IMR-90 (cell line): ENCODE measurements at regions not wholly inside any gene's neighbourhood (a gene's known extent, or its start where the extent isn't known, plus 50 kb on each side); places are given as distances from the start of the nearest gene placed in this dataset.

Experiments used
- ATAC-seq: fragments of 200-7000 bp; cut with Tn5 transposase; 2 replicates; pipeline ENCODE4 v1.9.1; 2020; ENCODE audit warnings: low read depth, mild to moderate bottlenecking, moderate library complexity
- BruUV-seq: library from RNA; stranded (reverse); fragments of 400-500 nt; replicated peaks from 2 replicates; lab custom pipeline; 2021; lab: Mats Ljungman, UMichigan
- CTCF ChIA-PET: fragments of 300-600 bp; formaldehyde crosslinking; extraction: SDS; loops from one replicate; lab custom pipeline; 2021; ENCODE audit warnings: antibody characterized with exemption; lab: Yijun Ruan, JAX
- POLR2A ChIA-PET: fragments of 300-600 bp; sonication (Branson Sonifier 250); formaldehyde crosslinking; loops from one replicate; lab custom pipeline; 2022; ENCODE audit warnings: antibody characterized with exemption; ENCODE audit not compliant: unreplicated experiment; lab: Charles Lee
- DNase-seq: peaks from one replicate; pipeline ENCODE4 v3.0.0; 2013
- H2AFZ ChIP-seq: replicated peaks from 2 replicates; pipeline ENCODE3; 2013; ENCODE audit warnings: low read length, mild to moderate bottlenecking; ENCODE audit not compliant: poor library complexity
- H2AK5ac ChIP-seq: 2 replicates; pipeline ENCODE4 v1.6.1; 2013; ENCODE audit warnings: low read depth, low read length, inconsistent platforms
- H2AK9ac ChIP-seq: replicated peaks from 2 replicates; pipeline ENCODE3; 2013; ENCODE audit warnings: mild to moderate bottlenecking, low read depth, low read length, moderate library complexity; ENCODE audit not compliant: poor library complexity
- H2BK120ac ChIP-seq: 2 replicates; pipeline ENCODE4 v1.6.1; 2013; ENCODE audit warnings: low read depth, low read length, inconsistent platforms
- H2BK15ac ChIP-seq: 3 replicates; pipeline ENCODE4 v1.6.1; 2013; ENCODE audit warnings: low read depth, low read length, inconsistent platforms
- H2BK20ac ChIP-seq: 2 replicates; pipeline ENCODE4 v1.6.1; 2013; ENCODE audit warnings: low read depth, mild to moderate bottlenecking, inconsistent platforms, low read length, moderate library complexity
- H2BK5ac ChIP-seq: 2 replicates; pipeline ENCODE4 v1.6.1; 2013; ENCODE audit warnings: mild to moderate bottlenecking, low read depth, low read length, inconsistent platforms; ENCODE audit not compliant: poor library complexity, severe bottlenecking
- H3K14ac ChIP-seq: replicated peaks from 2 replicates; pipeline ENCODE4 v1.6.1; 2013; ENCODE audit warnings: low read depth, low read length, inconsistent platforms
- H3K18ac ChIP-seq: 2 replicates; pipeline ENCODE4 v1.6.1; 2013; ENCODE audit warnings: low read depth, low read length, control low read depth
- H3K23ac ChIP-seq: 2 replicates; pipeline ENCODE4 v1.6.1; 2013; ENCODE audit warnings: low read depth, low read length, inconsistent platforms
- H3K27ac ChIP-seq: 2 replicates; pipeline ENCODE4 v1.5.1; 2013; ENCODE audit warnings: mild to moderate bottlenecking, control low read depth, low read length; ENCODE audit not compliant: insufficient read depth
- H3K27me3 ChIP-seq: 2 replicates; pipeline ENCODE4 v1.6.1; 2013; ENCODE audit warnings: low read length; ENCODE audit not compliant: control insufficient read depth, insufficient read depth
- H3K36me3 ChIP-seq: 2 replicates; pipeline ENCODE4 v1.6.1; 2013; ENCODE audit warnings: low read length, mixed read lengths; ENCODE audit not compliant: control insufficient read depth, insufficient read depth
- H3K4ac ChIP-seq: 2 replicates; pipeline ENCODE4 v1.6.1; 2013; ENCODE audit warnings: low read depth, low read length, inconsistent platforms
- H3K4me1 ChIP-seq: 2 replicates; pipeline ENCODE4 v1.6.1; 2013; ENCODE audit warnings: low read length, mixed read lengths; ENCODE audit not compliant: control insufficient read depth, insufficient read depth
- H3K4me2 ChIP-seq: 2 replicates; pipeline ENCODE4 v1.6.1; 2013; ENCODE audit warnings: low read depth, mild to moderate bottlenecking, control low read depth, low read length, moderate library complexity
- H3K4me3 ChIP-seq: 2 replicates; pipeline ENCODE4 v1.5.1; 2013; ENCODE audit warnings: low read depth, mild to moderate bottlenecking, control low read depth, low read length, moderate library complexity; ENCODE audit not compliant: insufficient read depth
- H3K56ac ChIP-seq: 2 replicates; pipeline ENCODE4 v1.6.1; 2013; ENCODE audit warnings: low read length, inconsistent platforms; ENCODE audit not compliant: insufficient read depth; ENCODE audit errors: extremely low read depth
- H3K79me1 ChIP-seq, 2 experiments: 2 replicates each; pipeline ENCODE4 v1.6.1; 2013; ENCODE audit warnings: low read length in 2 of 2, inconsistent platforms in 1 of 2, low read depth in 1 of 2
- H3K9ac ChIP-seq: 2 replicates; pipeline ENCODE4 v1.6.1; 2013; ENCODE audit warnings: low read depth, low read length, control low read depth
- H3K9me1 ChIP-seq: 2 replicates; pipeline ENCODE4 v1.6.1; 2013; ENCODE audit warnings: low read length, inconsistent platforms; ENCODE audit not compliant: insufficient read depth
- H3K9me3 ChIP-seq: 2 replicates; pipeline ENCODE4 v1.6.1; 2013; ENCODE audit warnings: low read length; ENCODE audit not compliant: control insufficient read depth, insufficient read depth
- H4K20me1 ChIP-seq: 2 replicates; pipeline ENCODE4 v1.6.1; 2013; ENCODE audit warnings: low read length, inconsistent platforms; ENCODE audit not compliant: insufficient read depth
- H4K5ac ChIP-seq: 2 replicates; pipeline ENCODE4 v1.6.1; 2013; ENCODE audit warnings: mild to moderate bottlenecking, low read depth, low read length, control low read depth
- H4K8ac ChIP-seq, 2 experiments: 2 replicates each; pipeline ENCODE4 v1.6.1; 2013; ENCODE audit warnings: low read depth in 2 of 2, low read length in 2 of 2, control low read depth in 1 of 2, inconsistent platforms in 1 of 2
- H4K91ac ChIP-seq: 2 replicates; pipeline ENCODE4 v1.6.1; 2013; ENCODE audit warnings: low read depth, low read length, inconsistent platforms; ENCODE audit not compliant: insufficient read depth
- BHLHE40 ChIP-seq: fragments of 150-350 bp; IDR thresholded peaks from 2 replicates; pipeline ENCODE4 v1.6.1; 2016; ENCODE audit warnings: mild to moderate bottlenecking, low read depth, low read length
- MAFK ChIP-seq: IDR thresholded peaks from 2 replicates; pipeline ENCODE4 v1.6.1; 2012; ENCODE audit warnings: low read depth, low read length, improper control_type of control experiment
- MAZ ChIP-seq: IDR thresholded peaks from 2 replicates; pipeline ENCODE4 v1.6.1; 2012; ENCODE audit warnings: low read depth, mild to moderate bottlenecking, low read length, improper control_type of control experiment, moderate library complexity, borderline replicate concordance
- NFE2L2 ChIP-seq: fragments of 150-350 bp; IDR thresholded peaks from 2 replicates; pipeline ENCODE4 v1.6.1; 2016; ENCODE audit warnings: low read depth, mild to moderate bottlenecking, low read length
- RAD21 ChIP-seq: IDR thresholded peaks from 2 replicates; pipeline ENCODE4 v1.6.1; 2012; ENCODE audit warnings: low read length, improper control_type of control experiment
- RCOR1 ChIP-seq: IDR thresholded peaks from 2 replicates; pipeline ENCODE4 v1.6.1; 2012; ENCODE audit warnings: mild to moderate bottlenecking, low read length, improper control_type of control experiment; ENCODE audit not compliant: insufficient replicate concordance
- SMC3 ChIP-seq: fragments of 150-350 bp; IDR thresholded peaks from 2 replicates; pipeline ENCODE4 v1.6.1; 2016; ENCODE audit warnings: low read depth, mild to moderate bottlenecking, antibody characterized with exemption, low read length, moderate library complexity
- WGBS, 2 experiments: methylation state at CpG; one replicate each; pipeline versions ENCODE4 v1.1.5 to v1.1.7; 2013; ENCODE audit warnings: missing lambda C conversion rate in 2 of 2; ENCODE audit not compliant: insufficient read length in 1 of 2; ENCODE audit errors: extremely low coverage in 2 of 2; 5-methylcytosine and 5-hydroxymethylcytosine counted together
- dilution Hi-C: fragments of 300-500 bp; cut with HindIII; formaldehyde crosslinking; loops from one replicate; pipeline ENCODE4 v1.14.3; 2018; ENCODE audit warnings: low sequenced_read_pairs; ENCODE audit not compliant: unreplicated experiment
- in situ Hi-C: fragments of 300-500 bp; cut with MboI; formaldehyde crosslinking; loops from 3 replicates; pipeline ENCODE4 v1.14.3; 2019; ENCODE audit warnings: low sequenced_read_pairs, inconsistent platforms, mixed read lengths
- intact Hi-C: fragments of 100-400 bp; cut with micrococcal nuclease; formaldehyde crosslinking; loops from 2 replicates; pipeline ENCODE4 v1.10.0; 2022
- TF ChIP-seq, protein P1 (sequence below): fragments of 150-350 bp; IDR thresholded peaks from 2 replicates; pipeline ENCODE4 v1.6.1; 2016; ENCODE audit warnings: low read depth, mild to moderate bottlenecking, low read length, moderate library complexity, borderline replicate concordance
- TF ChIP-seq, protein P2 (sequence below): fragments of 150-350 bp; IDR thresholded peaks from 2 replicates; pipeline ENCODE4 v1.6.1; 2017; ENCODE audit warnings: mild to moderate bottlenecking, antibody characterized with exemption, low read length, low read depth

DNA sequence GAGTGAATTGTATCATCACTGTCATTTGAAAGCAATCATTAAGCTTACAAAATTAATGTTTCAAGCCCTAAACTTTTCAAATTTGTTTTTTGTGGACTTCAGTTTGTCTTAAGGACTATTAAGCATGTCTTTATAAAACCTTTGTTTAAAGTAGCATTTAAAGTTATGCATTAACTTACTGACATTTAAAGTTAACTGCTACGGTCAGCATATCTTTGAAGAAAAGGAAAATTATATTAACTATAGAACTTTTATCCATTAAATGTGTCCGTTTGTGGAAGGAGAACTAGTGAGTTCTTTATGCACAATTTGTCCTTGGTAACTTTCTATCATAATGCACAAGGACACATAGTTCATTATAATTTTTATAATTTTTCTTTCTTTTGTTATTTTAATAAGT is 103.4 kb downstream of the FANCF start:
- CTCF ChIA-PET = interaction anchor here (0.6 kb wide), 1 partner anchor 90 kb away, joined by 3 read pairs; no protein-coding TSS in a partner anchor

More for the DNA sequence above, 103.4 kb downstream of the FANCF start:
- no peak overlapping the region for H2BK120ac ChIP-seq
- no peak overlapping the region for H3K23ac ChIP-seq
- H3K14ac ChIP-seq = no peak overlapping the region
- no peak overlapping the region for H2AK5ac ChIP-seq
- POLR2A ChIA-PET = no interaction called here
- H3K27ac ChIP-seq = no peak overlapping the region
- H3K79me1 ChIP-seq = no peaks in the 10 kb centered on the region
- BruUV-seq = no TSS peak
- intact Hi-C loops (no loop called here), dilution Hi-C loops (no loop called here), in situ Hi-C loops (no loop called here)
- no peak overlapping the region for H2AFZ ChIP-seq
- H2BK15ac ChIP-seq = no peak overlapping the region
- no peak overlapping the region for H3K9ac ChIP-seq
- no peaks in the 10 kb centered on the region for H3K9me1 ChIP-seq
- H3K4me3 ChIP-seq = no peak overlapping the region
- no peak overlapping the region for H3K18ac ChIP-seq
- H3K56ac ChIP-seq = no peak overlapping the region
- no peaks in the 10 kb centered on the region for H4K20me1 ChIP-seq
- H3K9me3 ChIP-seq = no peaks in the 10 kb centered on the region
- no CpG with 5 or more reads among the region's 2 CpGs for WGBS, 2 experiments
- DNase-seq (no peak), ATAC-seq (no peak)
- H3K4ac ChIP-seq = no peak overlapping the region
- H2BK20ac ChIP-seq = no peak overlapping the region
- no peak overlapping the region for H4K8ac ChIP-seq
- no peaks in the 10 kb centered on the region for H3K27me3 ChIP-seq
- no peak overlapping the region for H2BK5ac ChIP-seq
- no peak overlapping the region for H3K4me2 ChIP-seq
- no peak overlapping the region for H4K91ac ChIP-seq
- H4K5ac ChIP-seq = no peak overlapping the region
- TF ChIP-seq MAFK (peak; percentile 47; the same call in 1 of the 2 replicates), MAZ (no peak), NFE2L2 (no peak), RAD21 (no peak), RCOR1 (no peak), SMC3 (no peak), BHLHE40 (no peak)
- TF ChIP-seq, protein P1, sequence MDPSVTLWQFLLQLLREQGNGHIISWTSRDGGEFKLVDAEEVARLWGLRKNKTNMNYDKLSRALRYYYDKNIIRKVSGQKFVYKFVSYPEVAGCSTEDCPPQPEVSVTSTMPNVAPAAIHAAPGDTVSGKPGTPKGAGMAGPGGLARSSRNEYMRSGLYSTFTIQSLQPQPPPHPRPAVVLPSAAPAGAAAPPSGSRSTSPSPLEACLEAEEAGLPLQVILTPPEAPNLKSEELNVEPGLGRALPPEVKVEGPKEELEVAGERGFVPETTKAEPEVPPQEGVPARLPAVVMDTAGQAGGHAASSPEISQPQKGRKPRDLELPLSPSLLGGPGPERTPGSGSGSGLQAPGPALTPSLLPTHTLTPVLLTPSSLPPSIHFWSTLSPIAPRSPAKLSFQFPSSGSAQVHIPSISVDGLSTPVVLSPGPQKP = no peak
- TF ChIP-seq, protein P2, sequence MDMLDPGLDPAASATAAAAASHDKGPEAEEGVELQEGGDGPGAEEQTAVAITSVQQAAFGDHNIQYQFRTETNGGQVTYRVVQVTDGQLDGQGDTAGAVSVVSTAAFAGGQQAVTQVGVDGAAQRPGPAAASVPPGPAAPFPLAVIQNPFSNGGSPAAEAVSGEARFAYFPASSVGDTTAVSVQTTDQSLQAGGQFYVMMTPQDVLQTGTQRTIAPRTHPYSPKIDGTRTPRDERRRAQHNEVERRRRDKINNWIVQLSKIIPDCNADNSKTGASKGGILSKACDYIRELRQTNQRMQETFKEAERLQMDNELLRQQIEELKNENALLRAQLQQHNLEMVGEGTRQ = no peak
- no peaks in the 10 kb centered on the region for H3K36me3 ChIP-seq
- H2AK9ac ChIP-seq = no peak overlapping the region
- no peaks in the 10 kb centered on the region for H3K4me1 ChIP-seq
